Activated naive CD4-positive, alpha-beta T cell treated with anti-CD3 and anti-CD28 coated beads for 36 hours (primary cell): ENCODE measurements at regions not wholly inside any gene's neighbourhood (a gene's known extent, or its start where the extent isn't known, plus 50 kb on each side); places are given as distances from the start of the nearest gene placed in this dataset.
"Not testable (repeated sequence)": the region's sequence is repeated elsewhere in the genome, so short reads cannot be mapped to it uniquely, and the experiment has no call there.

ENCODE experiments used
- CTCF ChIA-PET: fragments of 350-600 bp; sonication (Branson Sonifier 250); formaldehyde crosslinking; loops from one replicate; lab custom pipeline; 2021; ENCODE audit warnings: antibody characterized with exemption; lab: Charles Lee
- DNase-seq: peaks from one replicate; pipeline ENCODE4 v3.0.0-alpha.2; 2020
- H3K27ac Mint-ChIP-seq: one replicate; pipeline ENCODE4 v1.8.0; 2021; ENCODE audit warnings: mild to moderate bottlenecking, mixed read lengths
- H3K27me3 Mint-ChIP-seq: one replicate; pipeline ENCODE4 v1.8.0; 2021; ENCODE audit warnings: low read depth, mixed read lengths
- H3K36me3 Mint-ChIP-seq: one replicate; pipeline ENCODE4 v1.8.0; 2021; ENCODE audit warnings: low read depth, mixed read lengths
- H3K4me1 Mint-ChIP-seq: one replicate; pipeline ENCODE4 v1.8.0; 2021; ENCODE audit warnings: low read depth, mixed read lengths
- H3K4me3 Mint-ChIP-seq: one replicate; pipeline ENCODE4 v1.8.0; 2021; ENCODE audit warnings: mild to moderate bottlenecking, moderate library complexity, mixed read lengths
- H3K9me3 Mint-ChIP-seq: one replicate; pipeline ENCODE4 v1.8.0; 2021; ENCODE audit warnings: mixed read lengths
- intact Hi-C: fragments of 100-400 bp; cut with micrococcal nuclease; formaldehyde crosslinking; loops from one replicate; pipeline ENCODE4 v1.15.1; 2023

- DNase-seq, result no peak
- intact Hi-C loops, result no loop called here
- H3K4me3 Mint-ChIP-seq, result no peak overlapping the region
- no peaks in the 10 kb centered on the region for H3K4me1 Mint-ChIP-seq
- no peaks in the 10 kb centered on the region for H3K36me3 Mint-ChIP-seq
- H3K27ac Mint-ChIP-seq, result no peak overlapping the region
- no peaks in the 10 kb centered on the region for H3K27me3 Mint-ChIP-seq
- CTCF ChIA-PET, result no interaction called here
- peaks cover 4% of the 10 kb centered on the region for H3K9me3 Mint-ChIP-seq
Observed at GRCh38 chr1:56099766-56100265, 479.5 kb downstream of the PLPP3 start.

- Mint-ChIP-seq H3K36me3 (no peaks in the 10 kb centered on the region), H3K4me1 (no peaks in the 10 kb centered on the region), H3K27me3 (no peaks in the 10 kb centered on the region), H3K27ac (no peak overlapping the region), H3K9me3 (peaks cover 2% of the 10 kb centered on the region), H3K4me3 (no peak overlapping the region)
- intact Hi-C loops, result no loop called here
- DNase-seq, result no peak
- CTCF ChIA-PET, result no interaction called here
Observed at GRCh38 chr1:56098946-56099345, 480.4 kb downstream of the PLPP3 start.

DNA sequence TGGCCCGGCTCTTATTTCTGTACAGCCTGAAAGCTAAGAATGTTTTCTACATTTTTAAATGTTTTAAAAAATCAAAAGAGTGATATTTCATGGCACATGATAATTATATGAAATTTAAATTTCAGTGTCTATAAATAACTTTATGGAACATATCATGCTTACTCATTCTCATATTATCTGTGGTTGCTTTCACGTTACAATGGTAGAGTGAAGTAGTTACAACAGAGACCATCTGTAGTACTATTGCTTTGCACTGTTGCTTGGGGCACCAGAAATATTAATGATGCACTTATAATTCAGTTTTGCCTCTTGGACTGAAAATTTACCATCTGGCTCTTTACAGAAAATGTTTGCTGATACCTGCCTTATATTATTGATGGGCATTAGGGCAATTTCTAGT lies 481.6 kb downstream of the PLPP3 start:
- Mint-ChIP-seq H3K36me3 (no peaks in the 10 kb centered on the region), H3K9me3 (peaks cover 1% of the 10 kb centered on the region), H3K27ac (no peak overlapping the region), H3K4me3 (no peak overlapping the region), H3K27me3 (no peaks in the 10 kb centered on the region), H3K4me1 (no peaks in the 10 kb centered on the region)
- CTCF ChIA-PET, result no interaction called here
- intact Hi-C loops, result no loop called here
- no peak for DNase-seq

DNA sequence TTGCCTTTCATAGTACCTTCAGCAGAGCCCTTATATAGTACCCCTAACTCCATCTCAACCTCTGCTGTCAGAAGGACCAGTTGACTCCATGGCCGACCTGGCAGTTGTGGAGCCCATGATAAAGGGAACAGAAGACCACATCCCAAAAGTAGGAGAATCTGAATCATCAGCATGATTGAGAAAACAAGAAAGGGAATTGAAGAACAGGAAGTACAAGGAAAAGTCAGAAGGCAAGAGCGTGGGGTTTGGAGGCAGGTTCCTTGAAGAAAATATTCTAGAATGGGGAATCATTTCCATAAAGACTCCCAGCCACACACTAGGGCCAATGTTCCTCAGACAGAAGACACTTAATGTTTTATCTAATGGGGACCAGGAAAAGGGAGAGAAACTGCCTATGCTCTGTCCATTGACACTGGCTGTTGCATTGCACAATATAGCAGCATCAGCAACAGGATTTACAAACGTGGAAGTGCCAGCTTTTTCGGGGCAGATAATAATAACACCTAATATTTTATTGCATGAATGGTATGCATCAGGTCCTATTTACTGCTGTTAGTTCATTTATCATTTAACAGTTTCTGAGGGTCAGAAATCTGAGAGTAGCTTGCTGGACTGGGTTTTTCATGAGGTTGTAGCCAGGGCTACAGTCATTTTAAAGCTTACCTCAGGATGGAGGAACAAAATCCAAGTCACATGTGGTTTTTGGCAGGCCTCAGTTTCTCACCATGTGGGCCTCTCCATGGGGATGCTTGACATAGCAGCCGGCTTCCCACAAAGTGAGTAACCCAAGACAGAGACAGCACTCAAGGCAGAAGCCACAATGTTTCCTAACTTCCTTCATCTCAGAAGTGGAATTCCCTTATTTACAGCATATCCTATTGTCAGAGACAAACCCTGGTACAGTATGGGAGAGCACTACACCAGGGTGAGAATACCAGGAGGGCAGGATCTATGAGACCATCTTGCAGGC lies 483.4 kb downstream of the PLPP3 start:
- Mint-ChIP-seq H3K4me3 (no peak overlapping the region), H3K27me3 (no peaks in the 10 kb centered on the region), H3K36me3 (no peaks in the 10 kb centered on the region), H3K27ac (no peak overlapping the region), H3K9me3 (peaks cover 5% of the 10 kb centered on the region), H3K4me1 (no peaks in the 10 kb centered on the region)
- CTCF ChIA-PET, result no interaction called here
- intact Hi-C loops, result no loop called here
- no peak for DNase-seq

DNA sequence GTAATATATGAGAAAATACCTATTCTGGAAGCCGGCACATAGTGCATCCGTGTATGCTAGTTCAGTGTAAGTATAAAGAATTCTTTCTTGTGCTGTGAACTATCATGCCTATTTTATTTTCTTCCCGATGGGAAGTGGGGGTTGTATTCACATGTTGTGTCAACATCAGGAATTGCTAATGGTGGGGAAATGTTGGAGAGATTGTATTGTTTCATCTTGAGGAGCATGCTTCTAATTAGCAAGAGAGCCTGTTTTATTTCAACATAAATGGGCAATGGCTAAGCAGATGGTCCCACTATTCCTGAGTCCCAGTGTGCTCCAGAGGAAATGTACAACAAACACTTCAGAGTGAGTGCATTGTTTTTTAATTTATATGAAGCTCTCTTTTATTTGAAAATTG lies 485.2 kb downstream of the PLPP3 start:
- CTCF ChIA-PET, result no interaction called here

GRCh38 chr1:56092684-56093570 lies 486.4 kb downstream of the PLPP3 start:
- no peak for DNase-seq
- no peak overlapping the region for H3K4me3 Mint-ChIP-seq
- no peaks in the 10 kb centered on the region for H3K27me3 Mint-ChIP-seq
- H3K9me3 Mint-ChIP-seq, result peaks cover 5% of the 10 kb centered on the region
- no peaks in the 10 kb centered on the region for H3K4me1 Mint-ChIP-seq
- H3K36me3 Mint-ChIP-seq, result no peaks in the 10 kb centered on the region
- CTCF ChIA-PET, result no interaction called here
- intact Hi-C loops, result no loop called here
- H3K27ac Mint-ChIP-seq, result no peak overlapping the region

More for the DNA sequence above, 485.2 kb downstream of the PLPP3 start:
- no peaks in the 10 kb centered on the region for H3K4me1 Mint-ChIP-seq
- H3K36me3 Mint-ChIP-seq, result no peaks in the 10 kb centered on the region
- H3K27ac Mint-ChIP-seq, result no peak overlapping the region
- peaks cover 3% of the 10 kb centered on the region for H3K9me3 Mint-ChIP-seq
- no peaks in the 10 kb centered on the region for H3K27me3 Mint-ChIP-seq
- intact Hi-C loops, result no loop called here
- H3K4me3 Mint-ChIP-seq, result no peak overlapping the region
- no peak for DNase-seq

DNA sequence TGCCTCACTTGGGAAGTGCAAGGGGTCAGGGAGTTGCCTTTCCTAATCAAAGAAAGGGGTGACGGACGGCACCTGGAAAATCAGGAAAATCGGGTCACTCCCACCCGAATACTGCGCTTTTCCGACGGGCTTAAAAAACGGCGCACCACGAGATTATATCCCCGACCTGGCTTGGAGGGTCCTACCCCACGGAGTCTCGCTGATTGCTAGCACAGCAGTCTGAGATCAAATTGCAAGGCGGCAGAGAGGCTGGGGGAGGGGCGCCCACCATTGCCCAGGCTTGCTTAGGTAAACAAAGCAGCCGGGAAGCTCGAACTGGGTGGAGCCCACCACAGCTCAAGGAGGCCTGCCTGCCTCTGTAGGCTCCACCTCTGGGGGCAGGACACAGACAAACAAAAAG lies 489.5 kb downstream of the PLPP3 start:
- H3K4me3 Mint-ChIP-seq, CTCF ChIA-PET, DNase-seq, H3K27ac Mint-ChIP-seq, H3K27me3 Mint-ChIP-seq, intact Hi-C loops, H3K4me1 Mint-ChIP-seq, H3K36me3 Mint-ChIP-seq: not testable (repeated sequence)
- peaks cover 11% of the 10 kb centered on the region for H3K9me3 Mint-ChIP-seq

DNA sequence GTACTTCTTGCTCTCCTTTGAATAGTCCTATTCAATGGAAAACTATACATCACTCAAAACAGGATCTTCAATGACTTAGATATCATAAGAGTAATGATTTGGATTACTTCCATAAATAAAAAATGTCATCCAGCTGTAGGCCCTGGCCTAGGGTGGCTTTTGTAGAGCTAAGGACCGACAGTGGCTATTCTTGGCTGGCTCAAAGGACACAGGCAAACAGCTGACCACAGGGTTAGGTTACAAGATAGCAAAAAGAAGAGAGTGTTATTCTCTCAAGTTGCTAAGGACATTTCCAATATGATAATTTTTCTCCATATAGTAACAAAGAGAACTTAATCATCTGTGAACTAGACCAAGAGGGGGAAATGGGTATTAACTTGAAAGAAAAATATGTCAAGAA lies 495.1 kb downstream of the PLPP3 start:
- no peak for DNase-seq
- no peak overlapping the region for H3K27ac Mint-ChIP-seq
- no peaks in the 10 kb centered on the region for H3K36me3 Mint-ChIP-seq

GRCh38 chr1:56081736-56082135 lies 497.6 kb downstream of the PLPP3 start:
- H3K4me1 Mint-ChIP-seq, result no peaks in the 10 kb centered on the region
- CTCF ChIA-PET, result no interaction called here
- intact Hi-C loops, result no loop called here
- no peak overlapping the region for H3K4me3 Mint-ChIP-seq
- no peak for DNase-seq
- peaks cover under 1% of the 10 kb centered on the region for H3K9me3 Mint-ChIP-seq
- no peaks in the 10 kb centered on the region for H3K36me3 Mint-ChIP-seq
- no peak overlapping the region for H3K27ac Mint-ChIP-seq
- H3K27me3 Mint-ChIP-seq, result peaks cover 2% of the 10 kb centered on the region

More for the DNA sequence above, 495.1 kb downstream of the PLPP3 start:
- H3K4me1 Mint-ChIP-seq, result no peaks in the 10 kb centered on the region
- no peak overlapping the region for H3K4me3 Mint-ChIP-seq
- peaks cover 8% of the 10 kb centered on the region for H3K9me3 Mint-ChIP-seq
- CTCF ChIA-PET, result no interaction called here
- intact Hi-C loops, result no loop called here
- H3K27me3 Mint-ChIP-seq, result peaks cover 2% of the 10 kb centered on the region

DNA sequence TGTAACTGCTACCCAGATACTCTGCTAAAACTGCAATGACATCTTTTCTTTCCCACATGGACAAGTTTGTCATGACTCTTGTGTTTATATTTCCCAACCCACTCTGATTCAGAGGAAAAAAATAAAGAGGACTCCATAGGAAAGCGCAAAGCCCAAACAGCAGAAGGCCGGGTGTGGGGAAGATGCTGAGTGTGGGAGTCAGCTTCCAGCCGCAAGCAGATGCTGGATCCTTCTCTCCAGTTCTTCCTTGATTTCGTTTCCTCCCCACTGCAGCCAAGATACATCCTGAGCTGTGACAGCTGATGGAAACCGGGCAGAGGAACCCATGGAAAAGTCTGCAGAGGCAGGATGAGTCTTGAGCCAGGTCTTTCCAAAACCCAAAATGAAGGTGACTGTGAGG lies 498.2 kb downstream of the PLPP3 start:
- Mint-ChIP-seq H3K4me3 (no peak overlapping the region), H3K4me1 (no peaks in the 10 kb centered on the region), H3K36me3 (no peaks in the 10 kb centered on the region), H3K27me3 (peaks cover 2% of the 10 kb centered on the region), H3K9me3 (no peaks in the 10 kb centered on the region), H3K27ac (no peak overlapping the region)
- CTCF ChIA-PET, result no interaction called here
- no peak for DNase-seq
- intact Hi-C loops, result no loop called here

DNA sequence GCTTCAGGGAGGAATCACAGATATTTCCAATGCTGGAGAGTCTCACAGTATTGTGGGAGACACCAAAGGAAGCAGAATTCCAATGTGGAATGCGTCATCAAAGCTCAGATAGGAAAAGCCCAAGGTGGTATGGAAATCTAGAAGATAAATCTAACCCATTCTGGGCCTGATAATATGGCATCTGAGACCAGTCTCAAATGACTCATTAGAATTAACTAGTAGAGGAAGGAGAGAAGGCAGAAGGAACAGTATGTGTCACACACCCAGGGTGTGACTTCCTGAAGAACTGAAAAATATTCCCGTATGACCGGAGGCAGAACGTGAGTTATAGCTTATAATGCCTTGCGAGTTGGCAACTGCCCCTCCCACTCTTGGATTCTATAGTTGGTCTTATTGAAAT lies 499.2 kb downstream of the PLPP3 start:
- no peak for DNase-seq
- CTCF ChIA-PET, result no interaction called here
- Mint-ChIP-seq H3K27ac (no peak overlapping the region), H3K27me3 (peaks cover 2% of the 10 kb centered on the region), H3K4me3 (no peak overlapping the region), H3K36me3 (no peaks in the 10 kb centered on the region), H3K9me3 (peaks cover 2% of the 10 kb centered on the region), H3K4me1 (no peaks in the 10 kb centered on the region)
- intact Hi-C loops, result no loop called here

DNA sequence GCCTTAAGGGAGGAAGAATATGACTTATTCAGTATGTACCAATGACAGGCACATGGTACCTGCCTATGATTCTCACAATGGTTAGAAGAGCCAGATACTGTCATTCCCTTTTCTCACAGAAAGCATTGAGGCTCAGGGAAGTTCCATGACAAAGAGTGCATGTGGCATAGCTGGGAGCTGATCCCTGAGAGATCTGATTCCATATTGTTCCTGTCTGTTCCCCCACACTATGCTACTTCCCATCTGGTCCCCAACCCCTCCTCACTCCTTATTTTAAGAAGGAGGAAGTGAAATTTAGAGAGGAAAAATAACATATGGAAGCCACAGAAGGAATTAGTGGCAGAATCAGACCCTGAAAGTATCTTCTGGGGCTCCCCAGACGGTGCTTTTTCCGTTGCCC lies 500.0 kb downstream of the PLPP3 start:
- H3K27me3 Mint-ChIP-seq, result peaks cover 2% of the 10 kb centered on the region
- H3K9me3 Mint-ChIP-seq, result peaks cover 4% of the 10 kb centered on the region
- no peak overlapping the region for H3K4me3 Mint-ChIP-seq
- H3K36me3 Mint-ChIP-seq, result no peaks in the 10 kb centered on the region
- H3K4me1 Mint-ChIP-seq, result no peaks in the 10 kb centered on the region
- no peak overlapping the region for H3K27ac Mint-ChIP-seq
- intact Hi-C loops, result no loop called here
- CTCF ChIA-PET, result no interaction called here
- no peak for DNase-seq
